Gastroesophageal sphincter (tissue), 3 donors: ENCODE measurements at regions not wholly inside any gene's neighbourhood (a gene's known extent, or its start where the extent isn't known, plus 50 kb on each side); places are given as distances from the start of the nearest gene placed in this dataset.

Experiments
- CTCF ChIP-seq, 4 experiments: fragments of 200-600 bp in 2 of 4; fragments of 450-650 bp in 2 of 4; sonication (generic) in 1 of 4; IDR thresholded peaks; one replicate each; pipeline ENCODE4 v1.5.1; 2017 to 2019; ENCODE audit warnings: antibody characterized with exemption in 4 of 4, mild to moderate bottlenecking in 2 of 4, moderate library complexity in 2 of 4
- EP300 ChIP-seq: sonication (generic); formaldehyde crosslinking; IDR thresholded peaks from one replicate; pipeline ENCODE4 v1.6.1; 2017; ENCODE audit warnings: antibody characterized with exemption, mild to moderate bottlenecking
- POLR2A ChIP-seq, 2 donors: fragments of 450-650 bp; IDR thresholded peaks; one replicate each; pipeline ENCODE4 v1.6.1; 2017; ENCODE audit warnings: antibody characterized with exemption in 2 of 2, mild to moderate bottlenecking in 2 of 2, moderate library complexity in 1 of 2
- POLR2AphosphoS5 ChIP-seq: sonication (generic); formaldehyde crosslinking; IDR thresholded peaks from one replicate; pipeline ENCODE4 v1.6.1; 2017; ENCODE audit warnings: antibody characterized with exemption

DNA sequence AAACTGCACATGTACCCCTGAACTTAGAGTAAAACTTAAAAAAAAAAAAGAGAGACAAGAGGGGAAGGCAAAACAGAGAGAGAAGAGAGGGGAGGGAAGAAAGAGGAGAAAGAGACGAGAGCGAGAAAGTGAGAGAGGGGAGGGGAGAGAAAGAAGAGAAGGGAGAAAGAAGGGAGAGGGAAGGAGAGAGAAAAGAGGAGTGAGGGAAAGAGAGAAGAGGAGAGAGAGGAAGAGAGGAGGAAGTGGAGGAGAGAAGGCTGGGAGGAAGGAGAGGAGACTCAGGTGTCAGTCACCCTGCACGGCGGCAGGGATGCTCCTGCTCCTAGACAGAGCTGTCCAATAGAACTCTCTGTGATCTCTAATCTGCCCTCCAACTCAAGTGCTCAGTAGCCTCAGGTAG, 248.3 kb downstream of the MIAT start:
- TF ChIP-seq CTCF (IDR thresholded peaks at IDR 0.05) = no peak
- no peak for TF ChIP-seq POLR2A (IDR thresholded peaks at IDR 0.05)
- no peak for TF ChIP-seq POLR2AphosphoS5
- no peak for TF ChIP-seq EP300
